Activated CD4-positive, alpha-beta T cell treated with anti-CD3 and anti-CD28 coated beads, Interleukin-2, amount 10 ng/mL, durations not matched to agents 7 days and 5 days (primary cell): ENCODE measurements at regions not wholly inside any gene's neighbourhood (a gene's known extent, or its start where the extent isn't known, plus 50 kb on each side); places are given as distances from the start of the nearest gene placed in this dataset.

Experiments used
- CTCF ChIA-PET: fragments of 350-600 bp; sonication (Branson Sonifier 250); formaldehyde crosslinking; loops from one replicate; lab custom pipeline; 2021; ENCODE audit warnings: antibody characterized with exemption; lab: Charles Lee
- POLR2A ChIA-PET: fragments of 350-600 bp; sonication (Branson Sonifier 250); formaldehyde crosslinking; loops from one replicate; lab custom pipeline; 2021; ENCODE audit warnings: antibody characterized with exemption; lab: Charles Lee
- DNase-seq: peaks from one replicate; pipeline ENCODE4 v3.0.0-alpha.2; 2020
- H3K27ac Mint-ChIP-seq: one replicate; pipeline ENCODE4 v1.8.0; 2021; ENCODE audit warnings: mild to moderate bottlenecking, moderate library complexity, mixed read lengths
- H3K27me3 Mint-ChIP-seq: one replicate; pipeline ENCODE4 v1.8.0; 2021; ENCODE audit warnings: mixed read lengths
- H3K36me3 Mint-ChIP-seq: one replicate; pipeline ENCODE4 v1.8.0; 2021; ENCODE audit warnings: low read depth, mixed read lengths
- H3K4me1 Mint-ChIP-seq: one replicate; pipeline ENCODE4 v1.8.0; 2021; ENCODE audit warnings: mixed read lengths
- H3K4me3 Mint-ChIP-seq: one replicate; pipeline ENCODE4 v1.8.0; 2021; ENCODE audit warnings: mild to moderate bottlenecking, moderate library complexity, mixed read lengths
- H3K9me3 Mint-ChIP-seq: one replicate; pipeline ENCODE4 v1.8.0; 2021; ENCODE audit warnings: mixed read lengths

GRCh38 chr5:30106596-30106995 is 1086.9 kb upstream of the CDH6 start:
- no peaks in the 10 kb centered on the region for H3K36me3 Mint-ChIP-seq
- H3K27me3 Mint-ChIP-seq: no peaks in the 10 kb centered on the region
- POLR2A ChIA-PET: no interaction called here
- H3K4me3 Mint-ChIP-seq: no peak overlapping the region
- H3K4me1 Mint-ChIP-seq: no peaks in the 10 kb centered on the region
- peaks cover 6% of the 10 kb centered on the region for H3K9me3 Mint-ChIP-seq
- no peak overlapping the region for H3K27ac Mint-ChIP-seq
- CTCF ChIA-PET: no interaction called here
- DNase-seq: no peak

GRCh38 chr5:30104872-30105596 is 1088.5 kb upstream of the CDH6 start:
- H3K36me3 Mint-ChIP-seq: no peaks in the 10 kb centered on the region
- H3K4me1 Mint-ChIP-seq: no peaks in the 10 kb centered on the region
- H3K4me3 Mint-ChIP-seq: no peak overlapping the region
- ChIA-PET CTCF (no interaction called here), POLR2A (no interaction called here)
- peaks cover 6% of the 10 kb centered on the region for H3K9me3 Mint-ChIP-seq
- DNase-seq: no peak
- H3K27me3 Mint-ChIP-seq: no peaks in the 10 kb centered on the region
- H3K27ac Mint-ChIP-seq: no peak overlapping the region

- H3K9me3 Mint-ChIP-seq: peaks cover 4% of the 10 kb centered on the region
- no peaks in the 10 kb centered on the region for H3K36me3 Mint-ChIP-seq
- no peaks in the 10 kb centered on the region for H3K4me1 Mint-ChIP-seq
- H3K4me3 Mint-ChIP-seq: no peak overlapping the region
- H3K27me3 Mint-ChIP-seq: no peaks in the 10 kb centered on the region
- no peak overlapping the region for H3K27ac Mint-ChIP-seq
- no peak for DNase-seq
- CTCF ChIA-PET: no interaction called here
- POLR2A ChIA-PET: no interaction called here
Observed at GRCh38 chr5:30103452-30104202, 1089.9 kb upstream of the CDH6 start.

DNA sequence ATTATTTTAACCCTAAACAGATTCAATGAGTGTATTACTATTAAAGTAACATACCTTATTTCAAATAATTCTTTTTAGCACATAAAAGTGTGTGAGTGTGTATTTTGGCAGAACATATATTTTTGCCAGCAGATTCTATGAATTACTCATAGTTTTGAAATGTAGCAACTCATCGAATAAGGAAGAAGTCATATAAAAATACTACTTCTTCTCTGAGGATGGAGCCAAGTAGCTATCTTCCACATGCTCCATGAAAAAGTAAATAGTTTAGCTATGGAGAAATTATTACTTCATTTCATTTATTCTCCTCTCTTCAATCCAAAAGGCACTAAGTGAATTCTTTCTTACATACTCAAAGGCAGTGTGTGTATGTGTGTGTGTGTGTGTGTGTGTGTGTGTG is 1090.4 kb upstream of the CDH6 start:
- Mint-ChIP-seq H3K9me3 (peaks cover 4% of the 10 kb centered on the region), H3K27me3 (no peaks in the 10 kb centered on the region), H3K4me3 (no peak overlapping the region), H3K36me3 (no peaks in the 10 kb centered on the region), H3K4me1 (no peaks in the 10 kb centered on the region), H3K27ac (no peak overlapping the region)
- ChIA-PET CTCF (no interaction called here), POLR2A (no interaction called here)
- DNase-seq: no peak

DNA sequence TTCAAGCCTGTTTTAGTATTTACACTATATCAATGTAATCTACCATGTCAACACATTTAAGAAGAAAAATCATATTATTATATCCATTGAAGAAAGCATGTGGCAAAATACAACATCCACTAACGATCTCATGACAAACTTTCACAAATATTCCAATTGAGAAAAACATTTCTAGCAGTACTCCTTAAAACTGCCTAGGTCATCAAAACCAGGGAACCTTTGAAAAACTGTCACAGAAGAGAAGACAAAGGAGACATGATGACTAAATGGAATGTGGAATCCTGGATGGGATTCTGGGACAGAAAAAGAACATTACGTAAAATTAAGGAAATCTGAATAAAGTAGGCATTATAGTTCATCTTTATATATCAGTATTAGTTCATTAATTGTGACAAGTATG is 1091.3 kb upstream of the CDH6 start:
- DNase-seq: no peak
- ChIA-PET CTCF (no interaction called here), POLR2A (no interaction called here)
- Mint-ChIP-seq H3K36me3 (no peaks in the 10 kb centered on the region), H3K27ac (no peak overlapping the region), H3K27me3 (no peaks in the 10 kb centered on the region), H3K4me1 (no peaks in the 10 kb centered on the region), H3K9me3 (peaks cover 4% of the 10 kb centered on the region), H3K4me3 (no peak overlapping the region)

DNA sequence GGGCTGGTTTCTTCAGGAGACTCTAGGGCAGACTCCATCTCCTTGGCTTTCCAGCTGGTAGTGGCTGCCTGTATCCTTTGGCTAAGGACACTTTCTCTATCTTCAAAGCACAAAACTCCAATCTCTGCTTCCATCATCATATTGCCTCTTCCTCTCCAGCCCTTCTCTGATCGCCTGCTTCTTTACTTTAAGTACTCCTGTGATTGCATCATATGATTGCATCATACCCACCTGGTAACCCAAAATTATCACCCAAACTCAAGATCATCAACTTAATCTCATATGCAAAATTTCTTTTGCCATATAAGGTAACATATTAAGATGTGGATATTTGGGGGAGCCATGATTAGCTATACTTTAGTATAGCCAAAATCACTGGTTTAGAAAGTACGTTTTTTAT is 1092.6 kb upstream of the CDH6 start:
- no peaks in the 10 kb centered on the region for H3K36me3 Mint-ChIP-seq
- no peaks in the 10 kb centered on the region for H3K27me3 Mint-ChIP-seq
- H3K4me3 Mint-ChIP-seq: no peak overlapping the region
- no peak for DNase-seq
- no peaks in the 10 kb centered on the region for H3K4me1 Mint-ChIP-seq
- no peak overlapping the region for H3K27ac Mint-ChIP-seq
- peaks cover 2% of the 10 kb centered on the region for H3K9me3 Mint-ChIP-seq
- POLR2A ChIA-PET: no interaction called here
- CTCF ChIA-PET: no interaction called here

- H3K27me3 Mint-ChIP-seq: no peaks in the 10 kb centered on the region
- no peak for DNase-seq
- H3K4me1 Mint-ChIP-seq: no peaks in the 10 kb centered on the region
- peaks cover 2% of the 10 kb centered on the region for H3K9me3 Mint-ChIP-seq
- H3K27ac Mint-ChIP-seq: no peak overlapping the region
- ChIA-PET POLR2A (no interaction called here), CTCF (no interaction called here)
- H3K4me3 Mint-ChIP-seq: no peak overlapping the region
- no peaks in the 10 kb centered on the region for H3K36me3 Mint-ChIP-seq
Observed at GRCh38 chr5:30100148-30100713, 1093.3 kb upstream of the CDH6 start.

GRCh38 chr5:30099634-30100033 is 1093.9 kb upstream of the CDH6 start:
- Mint-ChIP-seq H3K27me3 (no peaks in the 10 kb centered on the region), H3K9me3 (peaks cover 2% of the 10 kb centered on the region), H3K36me3 (no peaks in the 10 kb centered on the region), H3K27ac (no peak overlapping the region), H3K4me1 (no peaks in the 10 kb centered on the region), H3K4me3 (no peak overlapping the region)
- POLR2A ChIA-PET: no interaction called here
- DNase-seq: no peak
- CTCF ChIA-PET: no interaction called here

- ChIA-PET POLR2A (no interaction called here), CTCF (no interaction called here)
- DNase-seq: no peak
- H3K27me3 Mint-ChIP-seq: no peaks in the 10 kb centered on the region
- H3K4me1 Mint-ChIP-seq: no peaks in the 10 kb centered on the region
- no peaks in the 10 kb centered on the region for H3K36me3 Mint-ChIP-seq
- H3K27ac Mint-ChIP-seq: no peak overlapping the region
- H3K4me3 Mint-ChIP-seq: no peak overlapping the region
- peaks cover 2% of the 10 kb centered on the region for H3K9me3 Mint-ChIP-seq
Observed at GRCh38 chr5:30098940-30099339, 1094.5 kb upstream of the CDH6 start.

- POLR2A ChIA-PET: no interaction called here
- peaks cover 2% of the 10 kb centered on the region for H3K9me3 Mint-ChIP-seq
- no peak for DNase-seq
- H3K27ac Mint-ChIP-seq: no peak overlapping the region
- H3K36me3 Mint-ChIP-seq: no peaks in the 10 kb centered on the region
- H3K27me3 Mint-ChIP-seq: no peaks in the 10 kb centered on the region
- CTCF ChIA-PET: no interaction called here
- no peak overlapping the region for H3K4me3 Mint-ChIP-seq
- H3K4me1 Mint-ChIP-seq: no peaks in the 10 kb centered on the region
Observed at GRCh38 chr5:30092548-30092947, 1100.9 kb upstream of the CDH6 start.

- Mint-ChIP-seq H3K9me3 (peaks cover 9% of the 10 kb centered on the region), H3K4me3 (no peak overlapping the region), H3K4me1 (no peaks in the 10 kb centered on the region), H3K27me3 (no peaks in the 10 kb centered on the region), H3K27ac (no peak overlapping the region), H3K36me3 (no peaks in the 10 kb centered on the region)
- ChIA-PET POLR2A (no interaction called here), CTCF (interaction anchor here (0.6 kb wide), 1 partner anchor 210 kb away, joined by 3 read pairs; no protein-coding TSS in a partner anchor)
- no peak for DNase-seq
Observed at GRCh38 chr5:30069441-30070263, 1123.8 kb upstream of the CDH6 start.

DNA sequence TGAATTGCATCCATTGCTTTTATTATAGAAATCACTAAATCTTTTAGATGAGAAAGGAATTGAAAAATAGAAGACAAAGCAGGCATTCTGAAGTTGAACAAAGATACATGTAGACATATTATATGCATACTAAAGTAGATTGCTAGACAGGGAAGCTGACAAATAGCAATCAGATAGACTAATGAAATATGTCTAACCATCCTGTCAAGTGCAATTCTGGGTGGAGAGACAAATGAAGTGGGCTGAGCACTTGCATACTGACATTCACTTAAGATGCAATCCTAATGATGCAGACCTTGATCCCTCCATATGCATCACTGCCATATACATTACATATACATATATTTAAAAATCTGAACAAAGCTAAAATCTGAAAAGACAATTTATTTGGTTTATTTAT is 1130.0 kb upstream of the CDH6 start:
- no peak for DNase-seq

DNA sequence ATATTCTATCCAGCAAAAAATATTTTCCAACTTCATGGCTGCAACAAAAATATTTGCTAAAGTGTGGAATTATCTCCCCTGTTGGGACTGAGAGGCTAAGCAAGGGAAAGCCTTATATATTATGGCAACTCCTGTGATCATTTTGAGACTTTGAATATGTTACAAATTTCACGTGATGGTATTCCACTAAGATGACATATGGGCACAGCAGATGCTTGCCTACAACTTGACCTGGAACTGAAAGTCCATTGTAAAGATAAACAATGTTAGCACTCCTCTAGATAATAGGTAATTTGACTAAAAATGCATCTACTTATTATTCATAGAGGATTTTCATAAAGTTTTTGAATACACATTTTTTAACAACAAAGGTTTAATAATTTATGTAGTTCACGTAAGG is 1141.5 kb upstream of the CDH6 start:
- Mint-ChIP-seq H3K27ac (no peak overlapping the region), H3K4me3 (no peak overlapping the region), H3K27me3 (no peaks in the 10 kb centered on the region), H3K36me3 (no peaks in the 10 kb centered on the region), H3K9me3 (peaks cover 8% of the 10 kb centered on the region), H3K4me1 (no peaks in the 10 kb centered on the region)
- CTCF ChIA-PET: no interaction called here
- POLR2A ChIA-PET: no interaction called here
- DNase-seq: no peak

More for the DNA sequence above, 1130.0 kb upstream of the CDH6 start:
- no peaks in the 10 kb centered on the region for H3K27me3 Mint-ChIP-seq
- H3K9me3 Mint-ChIP-seq: peaks cover 2% of the 10 kb centered on the region
- H3K36me3 Mint-ChIP-seq: no peaks in the 10 kb centered on the region
- ChIA-PET POLR2A (no interaction called here), CTCF (no interaction called here)
- H3K4me1 Mint-ChIP-seq: no peaks in the 10 kb centered on the region
- H3K4me3 Mint-ChIP-seq: no peak overlapping the region
- H3K27ac Mint-ChIP-seq: no peak overlapping the region
